Occipital lobe (tissue), 1 donor: ENCODE measurements at regions not wholly inside any gene's neighbourhood (a gene's known extent, or its start where the extent isn't known, plus 50 kb on each side); places are given as distances from the start of the nearest gene placed in this dataset.

Experiments used
- DNase-seq: peaks from one replicate; lab custom pipeline; 2025; lab: John Stamatoyannopoulos, UW

DNA sequence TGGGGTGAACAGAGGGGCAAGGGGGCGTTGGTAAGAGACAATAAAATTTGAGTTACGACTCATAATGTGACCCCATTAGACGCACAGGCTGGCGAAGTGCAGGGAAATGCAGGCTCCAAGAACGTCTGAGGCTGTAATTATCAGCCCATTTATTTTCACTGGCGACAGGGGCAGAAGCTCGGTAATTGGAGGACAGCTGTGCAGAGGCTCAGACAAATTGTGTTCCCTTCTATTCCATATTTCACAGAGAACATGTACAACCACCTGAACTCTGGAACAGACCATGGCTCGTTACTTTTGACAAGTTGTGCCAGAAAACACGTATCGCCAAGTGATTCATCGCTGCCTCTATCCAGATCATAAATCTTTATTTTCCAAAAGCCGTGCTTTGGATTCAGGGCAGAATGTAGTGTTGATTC lies 137.3 kb upstream of the FRMD4A start:
- DNase-seq: no peak

DNA sequence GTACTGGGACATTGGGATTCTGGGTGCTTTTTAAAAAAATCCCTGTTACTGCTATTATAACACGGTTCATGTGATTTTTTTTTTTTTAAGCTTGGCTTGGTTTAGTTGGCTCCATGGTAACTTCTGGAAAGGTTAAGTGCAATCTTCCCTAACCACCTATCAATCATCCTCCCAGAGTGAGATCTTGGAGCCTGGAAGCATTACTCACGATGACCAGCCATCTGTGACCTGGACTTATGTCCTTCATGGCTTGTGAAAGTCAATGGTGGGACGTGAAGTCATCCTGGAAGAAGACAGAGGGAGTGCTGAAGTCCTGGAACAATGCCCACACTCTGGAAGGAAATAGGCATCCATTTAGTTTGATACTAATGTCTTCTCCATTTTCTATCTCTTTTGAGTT lies 135.5 kb upstream of the FRMD4A start:
- no peak for DNase-seq

DNA sequence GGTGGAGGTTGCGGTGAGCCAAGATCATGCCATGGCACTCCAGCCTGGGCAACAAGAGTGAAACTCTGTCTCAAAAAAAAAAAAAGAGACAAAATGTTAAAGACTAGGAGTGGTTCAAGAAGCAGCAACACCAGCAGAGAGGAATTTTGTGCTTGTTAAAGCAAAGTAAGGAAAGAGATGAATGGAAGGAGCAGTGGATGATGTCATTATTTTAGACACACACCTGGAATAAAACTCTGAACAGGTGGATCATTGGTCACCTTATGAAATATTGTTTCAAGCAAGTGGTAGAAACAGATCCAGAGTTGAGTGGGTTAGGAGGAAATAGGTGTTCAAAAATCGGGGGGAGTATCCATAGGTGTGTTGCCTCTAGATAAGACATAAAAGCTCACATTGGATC lies 129.7 kb upstream of the FRMD4A start:
- no peak for DNase-seq

DNA sequence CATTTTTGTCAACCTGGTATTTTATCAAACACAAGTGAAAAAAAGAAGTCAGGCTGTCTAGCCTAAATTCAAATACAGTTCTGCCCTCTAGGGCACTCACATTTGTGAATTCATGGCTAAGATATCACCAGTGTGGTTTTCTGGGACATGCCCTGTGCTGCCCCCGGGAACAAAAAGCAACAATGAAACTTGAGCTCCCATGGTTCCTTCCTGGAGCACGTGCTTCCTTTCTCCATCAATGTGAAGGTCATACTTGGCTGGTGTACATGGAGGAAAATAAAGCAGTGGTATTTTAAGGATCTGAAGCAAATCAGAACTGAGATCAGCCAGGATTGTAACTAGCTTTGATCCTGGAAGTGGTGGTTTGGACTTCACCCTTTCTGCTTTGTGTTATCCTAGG lies 128.9 kb upstream of the FRMD4A start:
- no peak for DNase-seq

DNA sequence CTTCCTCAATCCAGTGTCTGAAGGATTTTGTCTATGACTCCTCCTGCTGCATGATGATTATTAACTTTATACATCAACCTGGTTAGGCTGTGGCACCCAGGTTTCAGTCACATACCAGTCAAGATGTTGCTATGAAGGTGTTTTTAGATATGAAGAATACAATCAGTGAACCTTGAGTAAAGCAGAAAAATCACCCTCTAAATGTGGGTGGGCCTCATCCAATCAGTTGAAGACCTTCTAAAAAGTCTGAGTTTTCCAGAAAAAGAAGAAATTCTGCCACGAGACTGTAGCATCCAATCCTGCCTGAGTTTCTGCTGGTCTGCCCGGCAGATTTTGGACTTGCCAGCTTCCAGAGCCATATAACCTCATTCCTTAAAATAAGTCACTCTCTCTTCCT lies 126.1 kb upstream of the FRMD4A start:
- DNase-seq: no peak

DNA sequence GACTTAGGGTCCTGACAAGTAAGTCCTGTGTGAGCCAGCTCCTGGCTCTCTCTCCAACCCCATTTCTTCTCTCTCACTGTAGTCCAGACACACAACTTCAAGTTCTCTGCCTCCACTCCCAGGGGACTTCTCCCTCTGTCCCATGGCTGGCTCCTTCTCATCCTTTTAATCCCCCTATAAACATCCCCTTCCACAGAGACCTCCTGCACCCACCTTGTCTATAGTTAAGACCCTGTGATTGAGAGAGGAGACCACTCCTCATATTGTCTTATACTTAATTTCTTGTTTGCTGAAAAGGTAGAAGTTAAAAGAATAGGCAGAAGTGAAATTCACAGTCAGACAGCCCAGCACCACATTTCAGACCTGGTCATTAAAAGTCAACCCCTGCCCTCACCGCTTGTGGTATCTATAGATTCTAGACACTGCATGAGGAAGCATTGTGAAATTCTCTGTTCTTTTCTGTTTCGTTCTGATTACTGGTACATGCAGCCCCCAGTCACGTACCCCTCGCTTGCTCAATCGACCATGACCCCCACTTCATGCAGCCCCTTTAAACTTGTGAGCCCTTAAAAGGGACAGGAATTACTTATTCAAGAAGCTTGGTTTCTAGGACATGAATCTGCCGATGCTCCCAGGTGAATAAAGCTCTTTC lies 125.6 kb upstream of the FRMD4A start:
- no peak for DNase-seq

DNA sequence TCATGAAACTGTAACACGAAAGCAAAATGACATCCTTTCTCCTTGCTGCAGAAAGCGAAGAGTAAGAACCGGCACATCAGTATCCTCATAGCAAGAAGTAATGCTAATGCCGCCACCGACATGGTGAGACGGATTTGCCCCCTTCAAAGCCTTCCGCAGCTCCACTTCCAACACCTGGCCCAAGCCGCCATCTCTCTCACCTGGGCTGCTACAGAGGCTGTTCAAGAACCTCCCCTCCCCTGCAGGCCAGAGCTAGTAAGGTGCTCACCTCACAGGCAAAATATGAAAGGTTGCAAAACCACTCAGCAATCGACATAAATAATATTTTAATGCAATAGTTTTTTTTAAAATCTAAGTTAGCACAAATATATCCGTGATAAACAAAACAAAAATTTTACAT lies 123.9 kb upstream of the FRMD4A start:
- no peak for DNase-seq

DNA sequence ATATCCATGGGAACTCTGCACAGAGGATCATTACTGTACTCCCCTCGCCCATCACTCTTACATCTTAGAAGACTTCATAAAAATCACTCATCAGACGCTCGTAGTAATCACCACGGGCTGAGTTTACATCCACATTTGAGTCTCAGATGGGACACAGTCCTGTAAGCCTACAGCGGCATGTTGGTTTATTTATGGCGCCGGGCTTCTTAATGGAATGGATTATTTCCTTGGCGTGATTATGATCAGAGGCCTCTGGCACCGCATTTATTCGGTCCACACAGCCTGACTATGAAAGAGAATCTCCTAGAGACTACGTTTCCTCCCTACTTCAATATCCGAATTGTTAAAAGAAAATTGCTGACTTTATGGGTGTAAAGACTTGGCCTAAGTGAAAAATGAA lies 123.5 kb upstream of the FRMD4A start:
- DNase-seq: no peak

DNA sequence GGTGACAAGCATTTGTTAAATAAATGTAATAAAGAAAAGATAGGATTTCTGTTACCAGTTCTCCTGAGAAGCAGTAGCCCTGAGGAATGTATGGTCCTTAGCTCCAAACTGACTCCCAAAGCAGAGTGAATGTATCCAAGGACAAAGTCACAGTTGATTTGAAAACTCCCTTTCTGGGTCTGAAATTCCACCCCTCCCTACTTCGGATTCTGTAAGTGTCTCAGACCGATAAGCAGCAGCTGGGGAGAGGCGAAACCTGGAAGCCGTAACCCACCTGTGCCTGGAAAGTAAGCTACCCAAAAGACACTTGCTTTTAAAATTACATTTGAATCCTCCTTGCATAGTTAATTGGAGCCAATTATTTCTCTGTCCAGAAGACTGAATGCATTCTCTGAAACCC lies 122.9 kb upstream of the FRMD4A start:
- DNase-seq: no peak

DNA sequence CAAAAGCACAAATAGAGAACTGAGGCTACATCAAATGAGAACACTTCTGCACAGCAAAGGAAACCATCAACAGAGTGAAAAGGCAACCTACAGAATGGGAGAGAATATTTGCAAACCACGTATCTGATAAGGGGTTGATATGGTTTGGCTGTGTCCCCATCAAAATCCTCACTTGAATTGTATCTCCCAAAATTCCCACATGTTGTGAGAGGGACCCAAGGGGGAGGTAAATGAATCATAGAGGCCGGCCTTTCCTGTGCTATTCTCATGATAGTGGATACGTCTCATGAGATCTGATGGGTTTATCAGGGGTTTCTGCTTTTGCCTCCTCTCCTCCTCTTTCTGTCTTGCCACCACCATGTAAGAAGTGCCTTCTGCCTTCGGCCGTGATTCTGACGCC lies 120.6 kb upstream of the FRMD4A start:
- DNase-seq: no peak

DNA sequence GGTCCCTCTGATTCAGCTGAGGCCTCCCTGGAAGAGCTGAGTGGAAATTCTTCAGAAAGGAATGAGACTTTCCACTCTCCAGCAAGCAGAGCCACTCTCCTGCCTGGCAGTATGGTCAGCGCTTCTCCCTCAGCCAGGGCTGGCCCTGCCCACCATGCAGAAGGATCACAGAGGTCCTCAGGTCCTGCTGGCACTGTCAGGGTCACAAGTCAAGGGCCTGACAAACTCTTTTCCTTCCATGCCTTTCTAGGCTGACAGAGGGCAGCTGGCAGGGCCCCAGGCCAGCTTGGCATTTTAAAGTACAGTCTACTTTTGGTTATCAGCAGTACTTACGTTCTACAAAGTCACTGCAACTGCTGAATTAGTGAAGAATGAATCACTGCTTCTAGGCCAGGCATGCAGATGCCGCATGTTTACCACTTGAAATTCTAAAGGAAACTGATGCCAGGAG lies 119.3 kb upstream of the FRMD4A start:
- DNase-seq: no peak

DNA sequence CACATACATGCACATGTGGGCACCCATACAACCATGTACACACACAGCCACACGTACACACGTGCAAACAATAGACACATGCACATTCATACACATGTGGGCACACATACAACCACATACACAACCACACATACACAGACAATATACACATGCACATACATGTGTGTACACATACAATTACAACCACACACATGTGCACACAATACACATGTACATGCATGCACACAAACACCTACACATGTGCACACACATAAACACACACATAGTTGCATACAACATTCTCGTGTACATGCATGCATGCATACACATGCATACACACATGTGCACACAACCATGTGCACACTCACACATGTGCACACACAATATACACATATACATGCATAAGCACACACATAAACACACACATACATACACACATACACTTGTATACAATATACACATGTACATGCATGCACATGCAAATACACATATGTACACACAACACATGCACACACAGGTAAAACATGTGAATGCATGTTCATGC lies 118.6 kb upstream of the FRMD4A start:
- no peak for DNase-seq

DNA sequence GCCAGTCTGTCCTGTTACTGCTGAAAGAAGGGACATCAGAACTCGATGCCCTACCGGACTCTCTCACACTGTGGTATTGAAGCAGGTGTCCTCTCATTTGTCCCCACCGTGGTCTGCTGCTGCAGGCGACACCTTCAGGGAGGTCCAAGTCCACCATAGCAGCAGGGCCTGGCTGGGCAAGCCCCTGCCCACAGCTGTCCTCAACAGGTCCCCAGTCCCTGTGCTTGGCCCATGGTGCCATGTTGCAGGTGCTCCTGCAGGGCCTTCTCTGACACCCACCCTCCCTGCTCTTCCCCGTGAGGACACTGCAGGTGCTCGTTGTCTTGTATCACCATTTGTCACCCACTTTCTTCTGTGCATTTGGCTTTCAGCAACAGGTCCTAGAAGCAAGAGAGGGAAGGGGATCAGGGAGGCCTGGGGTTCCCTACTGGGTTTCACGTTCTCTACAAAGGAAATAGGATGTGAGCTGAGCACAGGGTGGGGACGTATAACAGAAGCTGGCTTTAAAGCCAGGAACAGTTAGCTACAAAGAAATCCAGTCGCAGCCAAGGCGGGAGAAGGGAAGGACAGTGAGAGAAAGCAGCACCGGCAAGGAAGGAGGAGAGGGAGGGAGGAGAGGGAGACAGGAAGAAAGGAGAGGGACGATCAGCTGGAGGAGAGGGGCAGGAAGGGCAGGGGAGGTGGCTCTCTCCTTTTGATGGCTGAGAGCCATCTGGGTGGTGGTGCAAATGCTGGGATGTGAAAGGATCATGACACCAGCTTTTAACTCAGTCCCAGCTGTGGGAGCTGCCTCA lies 117.7 kb upstream of the FRMD4A start:
- no peak for DNase-seq

DNA sequence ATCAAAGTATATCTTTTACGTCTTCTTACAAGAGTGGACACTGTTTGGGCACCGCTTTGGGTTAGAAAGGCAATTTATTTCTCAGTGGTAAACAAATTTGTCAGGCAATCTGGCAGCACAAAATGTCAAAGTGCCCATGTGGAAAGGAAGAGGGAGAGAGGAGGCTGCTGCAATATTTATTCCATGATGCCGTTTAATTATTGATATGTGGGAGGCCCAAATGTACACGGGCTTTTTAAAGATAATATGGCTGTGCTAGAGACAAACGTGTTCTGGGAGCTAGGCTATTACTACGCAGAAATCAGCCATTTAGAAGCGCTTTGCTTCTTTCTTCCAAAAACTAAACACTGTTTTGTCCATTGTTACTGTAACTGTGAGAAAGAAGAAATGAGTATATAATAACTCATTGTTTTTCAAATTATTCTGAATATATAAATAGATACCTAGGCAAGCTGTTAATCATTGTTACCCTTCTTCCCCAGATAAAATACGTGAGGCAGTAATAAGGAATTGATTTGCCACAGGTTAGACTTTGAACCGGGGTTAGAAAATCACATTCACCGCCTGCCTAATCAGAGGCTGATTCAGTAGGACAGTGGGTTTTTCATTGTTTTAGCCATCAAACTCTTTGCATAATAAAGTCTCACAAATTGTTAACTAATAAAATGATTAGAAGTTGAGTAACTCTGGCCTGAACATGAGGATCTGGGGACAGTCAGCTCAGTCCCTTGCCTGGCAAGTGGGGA lies 116.5 kb upstream of the FRMD4A start:
- DNase-seq: no peak

DNA sequence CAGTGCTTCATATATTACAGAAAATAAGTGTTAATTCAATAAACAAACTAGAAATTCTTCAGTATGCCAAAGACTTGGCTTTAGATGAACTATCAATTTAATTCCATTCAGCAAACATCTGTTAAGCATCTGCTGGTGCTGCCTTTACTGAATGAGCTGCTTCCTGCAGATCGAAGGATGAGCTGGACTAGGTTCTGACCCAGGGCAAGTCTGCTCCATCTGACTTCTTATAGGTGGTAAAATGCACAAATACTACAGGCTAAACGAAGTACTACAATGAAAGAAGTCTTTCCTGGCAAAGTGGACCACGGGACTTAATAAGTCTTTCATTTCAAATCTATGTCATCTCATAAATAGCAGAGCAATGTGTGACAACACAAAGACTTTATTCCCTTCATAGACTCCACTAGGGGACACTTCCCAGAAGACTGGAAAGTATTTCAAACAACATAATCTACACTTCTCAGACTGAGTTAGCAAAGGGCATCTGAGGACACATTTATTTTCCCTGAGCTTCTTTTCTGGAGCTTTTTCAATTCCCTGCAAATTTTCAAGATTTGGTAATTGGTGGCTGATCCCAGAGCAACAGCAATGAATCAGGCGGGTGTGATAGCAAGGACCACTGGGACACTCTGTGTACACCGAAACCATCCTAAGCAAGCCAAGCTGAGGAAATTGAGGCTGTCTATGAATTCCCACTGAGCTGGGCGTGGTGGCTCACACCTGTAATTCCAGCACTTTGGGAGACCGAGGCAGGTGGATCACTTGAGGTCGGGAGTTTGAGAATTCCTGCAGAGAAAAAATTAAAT lies 108.9 kb upstream of the FRMD4A start:
- no peak for DNase-seq

DNA sequence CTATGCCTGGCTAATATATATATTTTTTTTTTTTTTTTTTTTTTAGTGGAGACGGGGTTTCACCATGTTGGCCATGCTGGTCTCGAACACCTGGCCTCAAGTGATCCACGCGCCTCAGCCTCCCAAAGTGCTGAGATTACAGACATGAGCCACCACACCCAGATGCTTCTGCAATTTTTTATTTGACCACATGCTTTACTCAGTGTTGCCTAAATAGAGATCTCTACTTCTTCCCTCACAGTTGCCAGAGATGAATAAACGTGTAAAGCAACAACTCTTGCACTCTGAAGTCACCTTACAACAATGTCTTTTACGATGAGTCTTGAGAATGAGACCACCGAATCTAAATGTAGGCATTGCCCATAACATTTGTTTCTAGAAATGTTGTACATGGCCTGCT lies 107.9 kb upstream of the FRMD4A start:
- DNase-seq: no peak

DNA sequence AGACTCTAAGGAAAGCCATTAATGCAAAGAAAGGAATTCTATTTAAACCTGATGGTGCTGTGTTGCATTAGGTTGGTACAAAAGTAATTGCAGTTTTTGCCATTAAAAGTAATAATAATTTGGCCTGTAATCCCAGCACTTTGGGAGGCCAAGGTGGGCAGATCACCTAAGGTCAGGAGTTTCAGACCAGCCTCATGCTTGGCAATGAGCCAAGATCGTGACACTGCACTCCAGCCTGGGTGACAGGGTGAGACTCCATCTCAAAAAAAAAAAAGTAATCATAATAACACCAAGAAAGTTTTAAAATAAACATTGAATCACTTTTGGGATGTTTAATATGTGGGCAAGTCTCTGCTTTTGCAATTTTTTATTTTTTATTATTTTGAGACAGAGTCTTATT lies 107.3 kb upstream of the FRMD4A start:
- no peak for DNase-seq

DNA sequence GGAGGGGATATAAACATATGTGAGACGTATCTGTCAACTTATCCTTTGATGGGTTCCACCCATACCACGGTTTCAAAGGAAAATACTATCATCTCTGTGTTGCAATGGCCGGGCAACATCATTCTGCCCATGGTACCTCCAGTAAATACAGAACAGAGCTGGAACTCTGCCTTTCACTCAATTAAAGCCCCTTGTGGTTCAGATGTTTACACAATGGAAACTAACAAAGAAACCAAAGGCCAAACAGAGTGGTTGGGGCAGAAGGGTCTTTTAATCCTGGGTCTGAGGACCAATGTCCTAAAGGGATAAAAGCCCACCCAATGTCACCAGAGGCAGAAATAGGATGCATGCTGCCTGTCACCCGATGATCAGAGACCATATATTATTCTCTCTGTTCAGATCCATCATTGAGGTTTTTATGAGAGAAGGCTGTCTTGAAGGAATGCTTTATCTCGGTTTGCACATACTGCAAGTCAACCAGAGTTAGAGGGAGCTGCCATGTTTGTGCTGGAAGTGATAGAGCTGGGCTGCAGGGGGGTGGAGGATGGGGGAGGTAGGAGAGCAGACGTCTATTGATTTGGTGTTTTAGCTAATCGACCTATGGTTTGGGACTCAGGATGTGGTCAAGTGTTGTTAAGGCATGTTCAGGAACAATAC lies 105.4 kb upstream of the FRMD4A start:
- no peak for DNase-seq

DNA sequence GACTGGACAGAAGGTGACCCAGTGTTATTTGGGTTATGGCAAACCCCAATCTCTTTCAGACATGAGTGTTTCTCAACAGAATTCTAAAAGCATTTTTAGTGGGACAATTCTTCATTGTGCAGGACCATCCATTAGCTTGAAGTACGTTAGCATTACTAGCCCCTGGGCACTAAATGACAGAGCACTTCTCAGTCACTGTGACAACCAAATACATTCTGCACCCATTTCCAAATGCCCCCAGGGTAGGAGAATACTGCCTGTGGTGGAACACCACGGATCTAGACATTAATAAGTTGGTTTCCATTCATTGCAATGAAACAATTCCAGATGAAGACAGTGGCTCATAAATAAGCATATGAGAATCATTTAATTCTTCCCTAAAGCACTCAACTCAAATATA lies 102.4 kb upstream of the FRMD4A start:
- no peak for DNase-seq

DNA sequence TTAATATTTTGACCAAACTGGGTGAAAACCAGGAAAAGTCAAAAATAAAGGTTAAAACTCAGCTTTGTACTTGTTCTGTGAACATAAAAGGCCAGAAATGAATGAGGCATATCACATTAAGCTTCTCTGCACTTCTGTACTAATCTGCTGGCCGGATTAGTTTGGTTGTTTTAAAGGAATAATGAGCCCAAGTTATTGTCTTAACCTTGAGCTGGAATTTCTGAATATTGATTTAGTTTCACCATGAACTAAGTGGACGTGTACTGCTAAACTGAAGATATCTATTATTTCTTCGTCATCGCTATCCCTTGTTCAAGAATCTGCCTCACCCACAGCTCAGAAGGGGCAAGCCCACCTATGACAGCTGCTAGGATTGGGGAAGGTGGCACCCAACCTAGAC lies 101.1 kb upstream of the FRMD4A start:
- DNase-seq: no peak
